Psoas muscle (tissue), 7 donors: ENCODE measurements at regions not wholly inside any gene's neighbourhood (a gene's known extent, or its start where the extent isn't known, plus 50 kb on each side); places are given as distances from the start of the nearest gene placed in this dataset.

Experiments used
- ATAC-seq, 4 donors: fragments of 200-7000 bp; cut with Tn5 transposase; one replicate each; pipeline ENCODE4 v1.9.1; 2020; ENCODE audit warnings: moderate library complexity in 3 of 4, mild to moderate bottlenecking in 2 of 4
- DNase-seq, 2 donors: peaks; one replicate each; pipeline ENCODE4 v3.0.0-alpha.2; 2020
- H3K27ac ChIP-seq: fragments of 200-600 bp; one replicate; pipeline ENCODE4 v1.8.0; 2022
- H3K27me3 ChIP-seq, 3 donors: fragments of 200-600 bp in 1 of 3; one replicate each; pipeline versions ENCODE4 v1.6.1 to v1.8.0; 2013 to 2022; ENCODE audit warnings: low read length in 2 of 3, mild to moderate bottlenecking in 2 of 3, moderate library complexity in 1 of 3; ENCODE audit not compliant: insufficient read depth in 3 of 3
- H3K36me3 ChIP-seq, 2 donors: fragments of 200-600 bp in 1 of 2; one replicate each; pipeline versions ENCODE4 v1.6.1 to v1.8.0; 2013 to 2022; ENCODE audit warnings: low read depth in 1 of 2, mild to moderate bottlenecking in 1 of 2, moderate library complexity in 1 of 2; ENCODE audit not compliant: insufficient read depth in 1 of 2
- H3K4me1 ChIP-seq: fragments of 200-600 bp; one replicate; pipeline ENCODE4 v1.8.0; 2022
- H3K4me3 ChIP-seq: fragments of 200-600 bp; one replicate; pipeline ENCODE4 v1.8.0; 2022; ENCODE audit warnings: mild to moderate bottlenecking
- H3K9me3 ChIP-seq: fragments of 200-600 bp; one replicate; pipeline ENCODE4 v1.8.0; 2022
- CTCF ChIP-seq: fragments of 200-600 bp; IDR thresholded peaks from one replicate; pipeline ENCODE4 v1.8.0; 2022; ENCODE audit warnings: antibody characterized with exemption
- WGBS, 3 donors: extraction: QIAGEN DNeasy Blood & Tissue Kit; methylation state at CpG; one replicate each; pipeline versions ENCODE4 v1.1.6 to v1.1.7; 2013; 5-methylcytosine and 5-hydroxymethylcytosine counted together
- intact Hi-C, 2 donors: fragments of 100-400 bp; cut with DNase I; formaldehyde crosslinking; loops; one replicate each; pipeline versions ENCODE4 v1.11.0 to v1.14.2; 2022
- donor health status: healthy with polysubstance abuse.
- donor health status: DM: no; HTN: no; CAD: no; lungs with moderate emphysema.
- donor health status: Bipolar disorder and iron deficiency.
- donor health status: healthy.
- donor health status: DM: yes; HTN: yes; CAD: no.
- donor health status: DM: no; HTN: no; CAD: no.
- donor health status: DM: yes; HTN: yes; CAD: no.

GRCh38 chr6:10331334-10331968 is 83.4 kb downstream of the TFAP2A start:
- no peak overlapping the region for H3K4me3 ChIP-seq
- H3K9me3 ChIP-seq: no peaks in the 10 kb centered on the region
- no peaks in the 10 kb centered on the region for H3K4me1 ChIP-seq
- TF ChIP-seq CTCF: no peak
- ATAC-seq (no peak), DNase-seq (no peak)
- no peaks in the 10 kb centered on the region for H3K36me3 ChIP-seq
- H3K27me3 ChIP-seq: no peaks in the 10 kb centered on the region
- intact Hi-C loops: no loop called here
- H3K27ac ChIP-seq: no peak overlapping the region
- 65 to 74% (median 70%) methylated on average over 8 of the region's 8 CpGs for WGBS, 3 donors

GRCh38 chr6:10330515-10330914 is 84.4 kb downstream of the TFAP2A start:
- ATAC-seq (no peak), DNase-seq (no peak)
- Histone ChIP-seq H3K27me3 (no peaks in the 10 kb centered on the region), H3K36me3 (no peaks in the 10 kb centered on the region), H3K4me1 (no peaks in the 10 kb centered on the region), H3K9me3 (no peaks in the 10 kb centered on the region), H3K27ac (no peak overlapping the region), H3K4me3 (no peak overlapping the region)
- intact Hi-C loops: no loop called here
- WGBS, 3 donors: 64 to 76% (median 75%) methylated on average over 2 of the region's 2 CpGs
- no peak for TF ChIP-seq CTCF

GRCh38 chr6:10323018-10323417 is 91.9 kb downstream of the TFAP2A start:
- no peak for ATAC-seq
- Histone ChIP-seq H3K9me3 (no peaks in the 10 kb centered on the region), H3K27ac (no peak overlapping the region), H3K27me3 (peaks cover 0 to 2% (median 0%) of the 10 kb centered on the region in 3 donors), H3K36me3 (no peaks in the 10 kb centered on the region), H3K4me1 (no peaks in the 10 kb centered on the region), H3K4me3 (no peak overlapping the region)
- WGBS, 3 donors: 92 to 95% (median 93%) methylated on average over 2 of the region's 2 CpGs
- intact Hi-C loops: no loop called here
- TF ChIP-seq CTCF: no peak
- DNase-seq: no peak

GRCh38 chr6:10320291-10320690 is 94.6 kb downstream of the TFAP2A start:
- intact Hi-C loops: no loop called here
- ATAC-seq: no peak
- DNase-seq: no peak
- Histone ChIP-seq H3K4me1 (no peaks in the 10 kb centered on the region), H3K4me3 (no peak overlapping the region), H3K27ac (no peak overlapping the region), H3K36me3 (no peaks in the 10 kb centered on the region), H3K9me3 (no peaks in the 10 kb centered on the region), H3K27me3 (peaks cover 0 to 2% (median 0%) of the 10 kb centered on the region in 3 donors)
- TF ChIP-seq CTCF: no peak
- WGBS, 3 donors: 67 to 72% (median 69%) methylated on average over 6 of the region's 6 CpGs

GRCh38 chr6:10316373-10316721 is 98.5 kb downstream of the TFAP2A start:
- no peak for DNase-seq
- intact Hi-C loops: no loop called here
- no peaks in the 10 kb centered on the region for H3K4me1 ChIP-seq
- 71 to 78% (median 78%) methylated on average over 12 of the region's 12 CpGs for WGBS, 3 donors
- no peak for TF ChIP-seq CTCF
- no peaks in the 10 kb centered on the region for H3K27me3 ChIP-seq
- no peak overlapping the region for H3K4me3 ChIP-seq
- H3K36me3 ChIP-seq: no peaks in the 10 kb centered on the region
- H3K27ac ChIP-seq: no peak overlapping the region
- ATAC-seq: no peak
- no peaks in the 10 kb centered on the region for H3K9me3 ChIP-seq
